Hepatocyte (in vitro differentiated cells): ENCODE measurements at regions not wholly inside any gene's neighbourhood (a gene's known extent, or its start where the extent isn't known, plus 50 kb on each side); places are given as distances from the start of the nearest gene placed in this dataset.

Source experiments
- DNase-seq: peaks from one replicate; pipeline ENCODE4 v3.0.0-alpha.2; 2016; ENCODE audit warnings: low spot score
- H2AFZ ChIP-seq: fragments of 200-600 bp; sonication (generic); 2 replicates; pipeline ENCODE4 v1.6.0; 2016; ENCODE audit warnings: antibody characterized with exemption, mild to moderate bottlenecking
- H3K27ac ChIP-seq: fragments of 200-600 bp; sonication (generic); 2 replicates; pipeline ENCODE4 v1.5.1; 2016; ENCODE audit warnings: mild to moderate bottlenecking
- H3K27me3 ChIP-seq: fragments of 200-600 bp; sonication (generic); 2 replicates; pipeline ENCODE4 v1.6.1; 2016
- H3K36me3 ChIP-seq: fragments of 200-600 bp; sonication (generic); replicated peaks from 2 replicates; pipeline ENCODE4 v1.5.1; 2016; ENCODE audit warnings: low read depth; ENCODE audit not compliant: insufficient read depth
- H3K4me1 ChIP-seq: fragments of 200-600 bp; sonication (generic); 2 replicates; pipeline ENCODE4 v1.5.1; 2016; ENCODE audit warnings: mild to moderate bottlenecking, moderate library complexity; ENCODE audit not compliant: insufficient read depth
- H3K4me2 ChIP-seq: fragments of 200-600 bp; sonication (generic); 2 replicates; pipeline ENCODE4 v1.6.0; 2016
- H3K4me3 ChIP-seq: fragments of 200-600 bp; sonication (generic); 2 replicates; pipeline ENCODE4 v1.5.1; 2016; ENCODE audit warnings: mild to moderate bottlenecking
- H3K79me2 ChIP-seq: fragments of 200-600 bp; sonication (generic); 2 replicates; pipeline ENCODE4 v1.6.0; 2017; ENCODE audit warnings: mild to moderate bottlenecking
- H3K9me2 ChIP-seq: fragments of 200-600 bp; sonication (generic); replicated peaks from 2 replicates; pipeline ENCODE4 v1.6.0; 2017; ENCODE audit warnings: mild to moderate bottlenecking; ENCODE audit not compliant: insufficient read depth
- H3K9me3 ChIP-seq: fragments of 200-600 bp; sonication (generic); 2 replicates; pipeline ENCODE4 v1.5.1; 2016; ENCODE audit warnings: low read depth, mild to moderate bottlenecking
- H4K20me1 ChIP-seq: fragments of 200-600 bp; sonication (generic); 2 replicates; pipeline ENCODE4 v1.6.0; 2016; ENCODE audit warnings: mild to moderate bottlenecking; ENCODE audit not compliant: insufficient read depth, poor library complexity, severe bottlenecking
- CTCF ChIP-seq: fragments of 200-600 bp; sonication (generic); IDR thresholded peaks from 2 replicates; pipeline ENCODE4 v1.5.1; 2016; ENCODE audit warnings: antibody characterized with exemption, mild to moderate bottlenecking; ENCODE audit not compliant: poor library complexity
- EZH2 ChIP-seq: fragments of 200-600 bp; sonication (generic); IDR thresholded peaks from 2 replicates; pipeline ENCODE4 v1.6.1; 2016; ENCODE audit warnings: antibody characterized with exemption, mild to moderate bottlenecking, borderline replicate concordance
- EZH2phosphoT487 ChIP-seq: fragments of 200-600 bp; sonication (generic); IDR thresholded peaks from one replicate; pipeline ENCODE4 v1.6.1; 2018; ENCODE audit warnings: antibody characterized with exemption, mild to moderate bottlenecking, low read depth, moderate library complexity; ENCODE audit not compliant: unreplicated experiment, severe bottlenecking
- WGBS: methylation state at CpG from one replicate; pipeline ENCODE4 v1.1.6; 2016; ENCODE audit warnings: low lambda C conversion rate; ENCODE audit errors: missing lambda C conversion rate; 5-methylcytosine and 5-hydroxymethylcytosine counted together

- Histone ChIP-seq H3K4me1 (no peaks in the 10 kb centered on the region), H3K36me3 (no peaks in the 10 kb centered on the region), H3K4me3 (no peak overlapping the region), H3K27ac (no peak overlapping the region), H3K9me3 (no peaks in the 10 kb centered on the region), H3K27me3 (no peaks in the 10 kb centered on the region), H4K20me1 (no peaks in the 10 kb centered on the region), H2AFZ (no peak overlapping the region), H3K4me2 (peak overlapping the region; percentile 4), H3K9me2 (no peaks in the 10 kb centered on the region), H3K79me2 (no peaks in the 10 kb centered on the region)
- WGBS: 72% methylated on average over 6 of the region's 6 CpGs
- DNase-seq: no peak
- TF ChIP-seq EZH2phosphoT487 (no peak), CTCF (no peak), EZH2 (no peak)
Measured at GRCh38 chr2:41720331-41721251, 327.2 kb upstream of the PKDCC start.

- no peaks in the 10 kb centered on the region for H3K4me1 ChIP-seq
- H3K9me3 ChIP-seq: no peaks in the 10 kb centered on the region
- no peak overlapping the region for H3K4me2 ChIP-seq
- H3K27ac ChIP-seq: no peak overlapping the region
- no peak overlapping the region for H3K4me3 ChIP-seq
- DNase-seq: no peak
- H4K20me1 ChIP-seq: no peaks in the 10 kb centered on the region
- no peaks in the 10 kb centered on the region for H3K36me3 ChIP-seq
- H3K79me2 ChIP-seq: no peaks in the 10 kb centered on the region
- TF ChIP-seq EZH2 (no peak), CTCF (no peak), EZH2phosphoT487 (no peak)
- H3K27me3 ChIP-seq: no peaks in the 10 kb centered on the region
- H2AFZ ChIP-seq: no peak overlapping the region
- no peaks in the 10 kb centered on the region for H3K9me2 ChIP-seq
- WGBS: 69% methylated on average over 6 of the region's 6 CpGs
Measured at GRCh38 chr2:41722668-41723369, 325.0 kb upstream of the PKDCC start.

GRCh38 chr2:41723526-41723925 lies 324.3 kb upstream of the PKDCC start:
- Histone ChIP-seq H3K79me2 (no peaks in the 10 kb centered on the region), H4K20me1 (no peaks in the 10 kb centered on the region), H2AFZ (no peak overlapping the region), H3K9me3 (no peaks in the 10 kb centered on the region), H3K4me3 (no peak overlapping the region), H3K27me3 (no peaks in the 10 kb centered on the region), H3K4me2 (no peak overlapping the region), H3K27ac (no peak overlapping the region), H3K4me1 (no peaks in the 10 kb centered on the region), H3K36me3 (no peaks in the 10 kb centered on the region), H3K9me2 (no peaks in the 10 kb centered on the region)
- no peak for DNase-seq
- WGBS: 50% methylated on average over 3 of the region's 3 CpGs
- no peak for TF ChIP-seq CTCF
- no peak for TF ChIP-seq EZH2
